Loucy (cell line): ENCODE measurements at regions not wholly inside any gene's neighbourhood (a gene's known extent, or its start where the extent isn't known, plus 50 kb on each side); places are given as distances from the start of the nearest gene placed in this dataset.

Experiments
- H2AFZ ChIP-seq: fragments of 200-600 bp; sonication (generic); 2 replicates; pipeline ENCODE4 v1.6.0; 2016; ENCODE audit warnings: antibody characterized with exemption, mild to moderate bottlenecking, low read length, moderate library complexity
- H3F3A ChIP-seq: fragments of 200-600 bp; 2 replicates; pipeline ENCODE4 v1.6.0; 2016; ENCODE audit warnings: antibody characterized with exemption, low read depth, mild to moderate bottlenecking
- H3K27me3 ChIP-seq: fragments of 200-600 bp; sonication (generic); 2 replicates; pipeline ENCODE4 v1.6.1; 2014; ENCODE audit warnings: low read length, mild to moderate bottlenecking; ENCODE audit not compliant: insufficient read depth, poor library complexity, severe bottlenecking
- H3K36me3 ChIP-seq: fragments of 200-600 bp; sonication (generic); 2 replicates; pipeline ENCODE4 v1.6.1; 2016; ENCODE audit warnings: low read length; ENCODE audit not compliant: insufficient read depth
- H3K4me1 ChIP-seq: fragments of 200-600 bp; sonication (generic); 2 replicates; pipeline ENCODE4 v1.5.1; 2014; ENCODE audit warnings: low read length, mild to moderate bottlenecking; ENCODE audit not compliant: insufficient read depth, poor library complexity, severe bottlenecking
- H3K4me2 ChIP-seq: fragments of 200-600 bp; sonication (generic); 2 replicates; pipeline ENCODE4 v1.6.0; 2014; ENCODE audit warnings: antibody characterized with exemption, low read length, low read depth, mild to moderate bottlenecking; ENCODE audit not compliant: poor library complexity, severe bottlenecking
- H3K4me3 ChIP-seq: fragments of 200-600 bp; sonication (generic); 2 replicates; pipeline ENCODE4 v1.5.1; 2014; ENCODE audit warnings: low read length, mild to moderate bottlenecking, mixed read lengths; ENCODE audit not compliant: poor library complexity, severe bottlenecking
- H3K79me2 ChIP-seq: fragments of 200-600 bp; sonication (generic); 2 replicates; pipeline ENCODE4 v1.6.1; 2014; ENCODE audit warnings: low read length; ENCODE audit not compliant: insufficient read depth
- H3K9ac ChIP-seq: fragments of 200-600 bp; sonication (generic); 2 replicates; pipeline ENCODE4 v1.6.0; 2014; ENCODE audit warnings: mild to moderate bottlenecking, low read depth, low read length, moderate library complexity; ENCODE audit not compliant: poor library complexity, severe bottlenecking
- H3K9me2 ChIP-seq: fragments of 200-600 bp; sonication (generic); replicated peaks from 2 replicates; pipeline ENCODE4 v1.6.1; 2016; ENCODE audit warnings: low read depth, low read length, mixed read lengths
- H3K9me3 ChIP-seq: fragments of 200-600 bp; sonication (generic); 2 replicates; pipeline ENCODE4 v1.6.1; 2014; ENCODE audit warnings: mild to moderate bottlenecking, antibody characterized with exemption, low read length, low read depth; ENCODE audit not compliant: insufficient read depth
- H4K20me1 ChIP-seq: fragments of 200-600 bp; sonication (generic); 2 replicates; pipeline ENCODE4 v1.6.0; 2014; ENCODE audit warnings: antibody characterized with exemption, low read length, mild to moderate bottlenecking; ENCODE audit not compliant: insufficient read depth, poor library complexity, severe bottlenecking
- CTCF ChIP-seq: fragments of 200-600 bp; sonication (generic); conservative IDR thresholded peaks from 2 replicates; pipeline ENCODE4 v1.5.1; 2014; ENCODE audit warnings: mild to moderate bottlenecking, antibody characterized with exemption, low read length
- EZH2phosphoT487 ChIP-seq: fragments of 200-600 bp; IDR thresholded peaks from 2 replicates; pipeline ENCODE4 v1.6.1; 2018; ENCODE audit warnings: antibody characterized with exemption, mild to moderate bottlenecking, moderate library complexity, borderline replicate concordance

DNA sequence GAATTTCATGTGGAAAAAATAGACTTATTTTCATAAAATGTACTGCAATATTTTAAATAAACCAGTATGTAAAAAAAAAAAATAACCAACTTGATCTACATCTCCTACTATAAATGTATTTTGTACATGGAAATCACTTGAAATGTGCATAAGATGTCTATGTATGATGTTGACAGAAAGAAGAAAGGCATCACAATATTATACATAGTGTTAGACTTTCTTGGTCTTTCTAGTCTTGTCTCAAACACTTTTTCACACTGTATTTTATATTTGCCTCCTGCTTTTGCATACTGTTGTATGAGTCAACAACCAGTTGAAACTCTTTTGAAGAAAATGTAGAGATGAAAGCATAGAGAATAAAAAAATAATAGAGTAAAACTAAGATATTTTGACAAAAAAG, 352.4 kb upstream of the MGAT4C start:
- Histone ChIP-seq H3K27me3 (no peaks in the 10 kb centered on the region), H3F3A (no peaks in the 10 kb centered on the region), H3K9ac (no peak overlapping the region), H3K9me3 (no peaks in the 10 kb centered on the region), H3K9me2 (no peaks in the 10 kb centered on the region), H3K36me3 (no peaks in the 10 kb centered on the region), H3K4me2 (no peak overlapping the region), H4K20me1 (no peaks in the 10 kb centered on the region), H2AFZ (no peak overlapping the region), H3K4me3 (no peak overlapping the region), H3K4me1 (no peaks in the 10 kb centered on the region), H3K79me2 (no peaks in the 10 kb centered on the region)
- no peak for TF ChIP-seq CTCF
- no peak for TF ChIP-seq EZH2phosphoT487

GRCh38 chr12:86601550-86602308, 345.5 kb upstream of the MGAT4C start:
- TF ChIP-seq EZH2phosphoT487 = no peak
- TF ChIP-seq CTCF = no peak

DNA sequence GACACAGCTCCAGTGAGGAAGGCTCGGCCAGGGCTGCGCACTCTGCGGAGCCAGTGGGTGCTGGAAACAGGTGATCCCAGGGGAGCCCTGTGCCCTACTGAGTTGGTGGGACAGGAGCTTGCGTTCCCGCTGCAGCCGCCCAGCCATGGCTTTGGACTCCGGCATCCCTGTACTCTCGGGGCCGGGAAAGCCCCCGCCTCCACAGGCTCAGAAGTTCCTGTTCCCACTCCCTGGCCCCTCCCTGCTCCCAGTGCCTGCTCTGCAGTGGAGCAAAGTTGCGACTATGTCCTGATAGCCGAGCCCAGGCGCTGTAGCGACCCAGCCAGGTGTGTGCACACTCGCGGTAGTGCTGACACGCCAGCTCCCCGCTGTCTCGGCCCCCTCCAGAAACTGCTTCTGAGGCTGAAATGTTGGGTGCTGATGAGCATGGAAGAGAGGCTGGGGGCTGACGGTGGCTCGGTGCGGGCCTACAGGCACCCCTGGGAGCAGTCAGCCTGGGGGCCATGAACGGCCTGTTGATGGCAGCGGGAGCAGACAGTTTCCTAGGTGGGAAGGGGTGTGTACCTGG, 344.6 kb upstream of the MGAT4C start:
- no peak for TF ChIP-seq CTCF
- no peak for TF ChIP-seq EZH2phosphoT487
- H3K36me3 ChIP-seq = no peaks in the 10 kb centered on the region
- H3K79me2 ChIP-seq = no peaks in the 10 kb centered on the region
- no peak overlapping the region for H2AFZ ChIP-seq
- H3K4me1 ChIP-seq = no peaks in the 10 kb centered on the region
- no peak overlapping the region for H3K4me2 ChIP-seq
- no peaks in the 10 kb centered on the region for H4K20me1 ChIP-seq
- H3K9ac ChIP-seq = no peak overlapping the region
- no peaks in the 10 kb centered on the region for H3F3A ChIP-seq
- H3K4me3 ChIP-seq = no peak overlapping the region
- no peaks in the 10 kb centered on the region for H3K27me3 ChIP-seq
- no peaks in the 10 kb centered on the region for H3K9me2 ChIP-seq
- no peaks in the 10 kb centered on the region for H3K9me3 ChIP-seq

More at GRCh38 chr12:86601550-86602308, 345.5 kb upstream of the MGAT4C start:
- Histone ChIP-seq H3K4me1 (no peaks in the 10 kb centered on the region), H3K79me2 (no peaks in the 10 kb centered on the region), H3K9me3 (no peaks in the 10 kb centered on the region), H3K4me2 (no peak overlapping the region), H2AFZ (no peak overlapping the region), H3K27me3 (no peaks in the 10 kb centered on the region), H3F3A (no peaks in the 10 kb centered on the region), H3K36me3 (no peaks in the 10 kb centered on the region), H3K4me3 (no peak overlapping the region), H3K9ac (no peak overlapping the region), H3K9me2 (no peaks in the 10 kb centered on the region), H4K20me1 (no peaks in the 10 kb centered on the region)
